ENCODE measurements at regions not wholly inside any gene's neighbourhood (a gene's known extent, or its start where the extent isn't known, plus 50 kb on each side); places are given as distances from the start of the nearest gene placed in this dataset.

DNA sequence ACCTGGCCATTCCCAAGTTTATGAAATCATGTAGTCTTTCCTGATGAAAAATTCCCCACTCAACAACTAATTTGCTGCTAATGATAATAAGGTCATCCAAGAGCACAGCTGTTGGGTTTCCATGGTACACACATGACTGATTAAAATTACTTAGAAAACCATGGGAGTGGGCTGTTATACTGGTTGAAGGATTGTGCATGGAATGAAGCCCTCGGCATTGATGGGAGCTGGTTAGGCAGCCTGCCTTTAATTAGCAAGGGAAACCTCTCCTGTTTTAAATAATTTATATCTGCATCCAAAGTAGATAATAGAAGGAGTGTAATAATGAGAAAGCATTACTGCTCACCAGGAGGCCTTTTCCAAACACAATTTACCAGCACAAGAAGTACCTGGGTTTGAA lies 235.1 kb upstream of the CFAP20DC start:
- TF ChIP-seq EZH2 (IDR thresholded peaks at IDR 0.05) = no peak
- no peak for TF ChIP-seq POLR2AphosphoS5 (IDR thresholded peaks at IDR 0.05; ENCODE audit: borderline replicate concordance, low read depth, low read length)
- no peak for TF ChIP-seq FOXP2 (optimal IDR thresholded peaks at IDR 0.05; ENCODE audit: control extremely low read depth, extremely low read length, insufficient read depth)
